NOMO-1 (cell line): ENCODE measurements at regions not wholly inside any gene's neighbourhood (a gene's known extent, or its start where the extent isn't known, plus 50 kb on each side); places are given as distances from the start of the nearest gene placed in this dataset.
"Not testable (repeated sequence)": the region's sequence is repeated elsewhere in the genome, so short reads cannot be mapped to it uniquely, and the experiment has no call there.

ENCODE experiments used
- DNase-seq, 2 experiments: peaks; one replicate each; lab custom pipeline; 2025; ENCODE audit not compliant: unreplicated experiment in 2 of 2; lab: John Stamatoyannopoulos, UW

- DNase-seq, result no peak
These were observed 237.4 kb upstream of the TOM1L1 start for GRCh38 chr17:54662978-54663876.

DNA sequence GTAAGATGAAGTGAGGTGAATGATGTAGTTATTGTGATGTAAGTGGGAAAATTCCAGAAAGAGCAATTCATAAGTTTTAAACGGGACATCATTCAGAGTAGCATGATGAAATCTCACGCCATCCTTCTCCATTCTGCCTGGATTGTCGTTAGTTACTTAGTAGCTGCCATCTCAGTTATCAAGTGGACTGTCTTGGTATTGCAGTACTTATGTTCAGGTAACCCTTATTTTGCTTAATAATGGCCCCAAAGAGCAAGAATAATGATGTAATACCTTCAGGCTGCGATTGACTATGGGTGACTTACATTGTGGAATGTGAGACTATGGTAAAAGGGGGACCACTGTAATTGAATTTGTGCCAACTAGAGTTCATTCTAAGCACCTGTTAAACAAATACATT lies 234.1 kb upstream of the TOM1L1 start:
- no peak for DNase-seq

GRCh38 chr17:54678158-54678557 lies 222.5 kb upstream of the TOM1L1 start:
- no peak for DNase-seq

- DNase-seq, result no peak
These were observed 220.2 kb upstream of the TOM1L1 start for GRCh38 chr17:54680410-54680809.

DNA sequence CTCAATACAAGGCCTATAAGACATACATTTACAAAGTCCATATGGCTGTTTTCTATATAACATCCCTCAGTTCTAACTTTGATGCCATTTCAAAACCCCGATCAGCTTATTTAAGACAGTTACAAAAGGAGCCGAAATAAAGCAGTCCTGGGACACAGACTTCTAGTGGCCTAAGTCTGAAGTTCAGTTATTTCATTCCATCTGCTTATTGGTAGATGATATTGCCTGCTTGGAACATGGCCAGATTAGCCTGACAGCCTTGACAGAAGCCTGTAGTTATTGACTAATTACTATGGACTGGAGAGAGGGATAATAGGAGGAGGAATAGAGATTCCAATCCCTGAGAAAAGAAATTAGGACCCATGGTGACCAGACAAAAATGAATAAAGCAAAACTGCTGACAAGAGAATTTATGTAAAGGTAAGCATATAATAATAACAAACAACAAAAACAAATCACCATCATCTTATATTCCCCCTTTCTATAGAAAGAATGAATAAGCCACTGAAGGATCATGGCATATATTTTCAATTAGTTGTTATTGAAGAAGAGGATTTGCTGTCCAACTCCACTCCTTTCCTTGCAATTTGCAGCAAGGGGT lies 206.3 kb upstream of the TOM1L1 start:
- DNase-seq, result no peak

GRCh38 chr17:54712798-54713197 lies 187.9 kb upstream of the TOM1L1 start:
- not testable (repeated sequence) for DNase-seq

DNA sequence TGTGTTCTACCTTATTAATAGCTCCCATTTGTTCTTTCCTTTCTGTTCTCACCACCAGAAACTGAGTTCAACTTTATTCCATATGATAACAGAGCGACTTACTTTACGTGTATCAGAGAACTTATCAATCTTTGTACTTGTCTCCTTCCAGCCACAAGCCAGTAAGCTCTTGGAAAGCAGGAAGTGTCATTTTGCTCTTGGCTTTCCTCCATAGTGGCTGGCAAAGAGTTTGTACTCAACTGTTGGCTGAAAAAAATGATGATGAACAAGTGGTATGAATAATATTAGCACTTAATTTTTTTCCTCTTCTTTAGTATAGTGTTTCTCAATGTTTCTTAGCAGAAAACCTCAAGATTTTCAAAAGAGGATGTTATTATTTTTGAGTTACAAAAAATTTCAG lies 182.4 kb upstream of the TOM1L1 start:
- no peak for DNase-seq

DNA sequence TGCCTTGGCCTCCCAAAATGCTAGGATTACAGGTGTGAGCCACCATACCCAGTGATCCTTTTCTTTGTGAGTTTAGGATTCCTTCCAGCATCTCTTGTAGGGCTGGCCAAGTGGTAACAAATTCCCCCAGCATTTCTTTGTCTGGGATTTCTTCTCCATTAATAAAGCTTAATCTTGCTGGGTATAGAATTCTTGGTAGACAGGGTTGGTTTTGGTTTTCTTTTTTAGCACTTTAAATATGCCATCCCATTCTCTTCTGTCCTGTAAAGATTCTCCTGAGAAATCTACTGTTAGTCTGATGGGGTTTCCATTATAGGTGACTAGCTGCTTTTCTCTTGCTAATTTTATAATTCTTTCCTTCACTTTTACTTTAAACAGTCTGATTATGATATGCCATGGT lies 173.0 kb upstream of the TOM1L1 start:
- DNase-seq, result no peak

GRCh38 chr17:54736573-54736972 lies 164.1 kb upstream of the TOM1L1 start:
- DNase-seq, result peak in 1 of 2 experiments; percentile 28

DNA sequence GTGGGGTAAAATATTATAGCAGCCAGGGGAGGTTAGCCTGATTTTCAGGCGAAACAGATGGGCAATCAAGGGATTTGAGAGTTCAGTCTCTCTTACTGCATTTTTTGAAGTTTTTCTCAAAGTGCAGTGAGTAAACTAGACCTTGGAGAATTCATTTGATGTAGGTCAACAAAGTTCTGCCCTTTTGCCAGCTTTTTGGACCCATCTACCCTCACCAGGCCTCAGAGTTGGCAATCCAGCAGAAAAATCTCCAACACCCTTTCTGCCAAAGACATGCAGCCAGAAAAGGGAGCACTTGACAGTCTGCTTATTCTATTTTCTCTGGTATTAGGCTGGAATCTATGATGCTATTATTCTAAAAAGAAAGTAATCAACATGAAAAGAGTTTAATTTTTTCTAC lies 162.2 kb upstream of the TOM1L1 start:
- DNase-seq, result no peak

- DNase-seq, result no peak
These were observed 155.9 kb upstream of the TOM1L1 start for GRCh38 chr17:54744750-54745149.

DNA sequence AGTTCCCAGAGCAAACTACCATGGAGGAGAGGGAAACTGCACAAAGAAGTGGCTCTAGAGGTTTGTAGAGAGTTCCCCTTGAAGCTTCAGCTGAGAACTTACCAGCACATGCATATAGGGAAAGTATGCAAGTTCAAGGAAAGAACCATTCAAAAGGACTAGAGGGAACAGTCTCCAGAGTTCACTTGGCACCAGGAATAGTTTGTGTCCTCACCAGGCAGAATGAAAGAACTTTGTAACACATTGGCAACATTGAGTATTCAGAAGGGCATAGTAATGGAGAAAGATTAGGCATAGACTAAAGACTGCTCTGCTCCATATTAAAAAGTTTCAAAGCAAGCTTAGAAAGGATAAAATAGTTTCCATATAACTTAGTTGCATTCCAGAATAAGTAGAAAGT lies 155.4 kb upstream of the TOM1L1 start:
- no peak for DNase-seq

DNA sequence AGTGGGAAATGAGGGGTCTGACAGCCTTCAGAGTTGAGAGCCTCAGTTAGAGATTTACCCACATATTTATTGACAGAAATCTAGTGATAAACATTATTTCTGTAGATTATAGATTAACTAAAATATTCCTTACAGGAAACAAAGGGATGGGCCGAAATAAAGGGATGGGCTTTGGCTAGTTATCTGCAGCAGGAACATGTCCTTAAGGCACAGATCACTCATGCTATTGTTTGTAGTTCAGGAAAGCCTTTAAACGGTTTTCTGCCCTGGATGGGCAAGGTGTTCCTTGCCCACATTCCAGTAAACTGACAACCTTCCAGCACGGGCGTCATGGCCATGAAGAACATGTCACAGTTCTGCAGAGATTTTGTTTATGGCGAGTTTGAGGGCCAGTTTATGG lies 154.8 kb upstream of the TOM1L1 start:
- DNase-seq, result no peak

DNA sequence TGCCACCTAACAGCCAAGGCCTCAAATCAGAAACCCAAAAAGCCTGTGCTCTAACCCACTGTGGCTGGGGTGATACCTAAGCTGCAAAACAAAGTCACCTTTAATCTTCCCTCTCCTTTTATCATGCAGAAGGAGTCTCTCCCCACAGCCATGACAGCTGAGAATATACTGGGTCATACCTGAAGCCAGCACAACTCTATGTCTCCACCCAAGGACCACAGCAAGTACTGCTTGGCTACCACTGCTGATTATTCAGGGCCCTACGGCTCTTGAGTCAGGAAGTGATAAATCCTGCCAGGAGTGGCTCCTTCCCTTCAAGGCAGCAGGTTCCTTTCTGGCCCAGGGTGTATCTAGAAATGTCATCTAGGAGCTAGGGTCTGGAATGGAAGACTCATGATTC lies 151.5 kb upstream of the TOM1L1 start:
- DNase-seq, result no peak

GRCh38 chr17:54754560-54754959 lies 146.1 kb upstream of the TOM1L1 start:
- DNase-seq, result peak in 1 of 2 experiments; percentile 44

DNA sequence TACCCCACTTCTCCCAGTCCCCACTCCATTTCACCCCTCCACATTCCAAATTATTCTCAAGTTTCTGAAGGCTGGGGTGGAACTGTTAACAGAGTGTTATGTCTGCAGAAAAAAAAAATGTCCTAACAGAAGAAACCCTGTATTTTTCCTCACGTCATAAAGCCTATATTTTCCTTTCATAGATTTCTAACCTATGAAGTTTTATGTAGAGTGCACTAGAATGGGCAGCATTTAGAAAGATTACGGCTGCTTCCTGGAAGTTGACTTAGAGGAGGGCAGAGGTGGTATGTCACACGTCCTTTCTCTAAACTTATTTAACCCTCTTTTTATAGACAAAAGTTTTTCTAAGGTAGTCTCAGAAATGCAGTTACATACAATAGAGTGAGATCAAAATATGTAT lies 139.8 kb upstream of the TOM1L1 start:
- no peak for DNase-seq

DNA sequence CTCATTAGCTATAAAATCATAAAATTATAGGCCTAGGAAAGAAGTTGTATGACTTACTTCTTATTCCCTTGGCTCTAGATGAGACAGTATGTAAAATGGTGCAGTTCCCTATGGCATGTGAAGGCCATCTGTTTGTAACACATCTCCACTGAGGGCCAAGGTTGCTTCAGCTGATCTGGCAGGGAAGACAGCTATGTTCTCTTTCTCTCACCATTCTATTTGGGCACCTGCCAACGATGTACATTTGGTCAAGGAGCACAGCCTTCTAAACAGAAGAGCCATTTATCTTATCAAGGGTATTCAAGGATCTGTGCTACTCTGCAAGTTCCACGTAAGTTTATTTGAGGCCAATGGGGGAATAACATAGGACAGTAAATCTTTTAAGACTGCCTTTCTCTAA lies 129.8 kb upstream of the TOM1L1 start:
- no peak for DNase-seq

GRCh38 chr17:54771409-54771915 lies 129.2 kb upstream of the TOM1L1 start:
- peak in 1 of 2 experiments; percentile 36 for DNase-seq

DNA sequence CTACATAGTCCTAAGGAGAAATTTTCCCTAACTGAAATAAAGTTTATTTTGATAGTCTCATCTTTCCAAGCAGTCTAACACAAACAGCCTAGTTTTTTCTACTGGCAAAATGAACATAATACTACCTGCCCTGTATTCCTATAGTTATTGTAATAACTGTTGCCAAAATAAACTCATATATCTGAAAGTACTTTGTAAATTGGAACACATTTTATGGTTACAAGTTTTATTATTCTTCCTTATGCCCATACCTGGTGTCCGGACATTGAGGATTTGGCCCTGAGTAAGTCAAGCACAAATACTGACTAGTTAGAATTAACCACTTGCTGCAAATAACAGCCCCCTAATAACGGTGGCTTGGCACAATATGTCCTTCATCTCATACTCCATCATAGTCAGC lies 120.4 kb upstream of the TOM1L1 start:
- no peak for DNase-seq

GRCh38 chr17:54781389-54781788 lies 119.3 kb upstream of the TOM1L1 start:
- DNase-seq, result no peak

DNA sequence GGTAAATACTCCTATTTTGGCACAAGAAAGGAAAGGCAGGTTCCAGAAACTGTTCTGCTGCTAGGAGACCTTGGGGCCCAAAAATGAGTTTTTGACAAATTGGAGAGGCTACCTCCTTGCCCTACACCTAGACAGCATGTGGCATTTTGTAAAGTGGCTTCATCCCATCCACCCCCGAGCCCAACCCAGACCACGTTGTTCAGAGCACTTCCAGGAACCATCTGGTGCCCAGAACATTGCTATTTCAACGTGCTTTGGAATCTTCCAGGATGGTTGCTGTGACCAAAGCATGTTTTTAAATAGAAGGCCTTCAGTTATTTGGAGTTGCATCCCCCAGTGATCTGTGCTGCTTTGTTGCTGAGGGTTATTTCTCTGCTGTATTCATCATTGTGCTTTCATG lies 116.3 kb upstream of the TOM1L1 start:
- DNase-seq, result no peak

- DNase-seq, result no peak
These were observed 114.9 kb upstream of the TOM1L1 start for GRCh38 chr17:54785643-54786268.
